H9 (cell line): ENCODE measurements at regions not wholly inside any gene's neighbourhood (a gene's known extent, or its start where the extent isn't known, plus 50 kb on each side); places are given as distances from the start of the nearest gene placed in this dataset.

Source experiments
- DNase-seq: peaks from one replicate; pipeline ENCODE4 v3.0.0-alpha.2; 2017
- H2AFZ ChIP-seq: one replicate; pipeline ENCODE4 v1.6.1; 2013; ENCODE audit warnings: mild to moderate bottlenecking, low read length, control low read depth, moderate library complexity
- H2AK5ac ChIP-seq: 2 replicates; pipeline ENCODE4 v1.6.1; 2013; ENCODE audit warnings: low read length, control low read depth, mixed read lengths; ENCODE audit not compliant: insufficient read length
- H2BK120ac ChIP-seq: one replicate; pipeline ENCODE4 v1.6.1; 2013; ENCODE audit warnings: low read depth, mild to moderate bottlenecking, low read length, control low read depth, inconsistent platforms; ENCODE audit not compliant: poor library complexity, severe bottlenecking
- H2BK12ac ChIP-seq: 2 replicates; pipeline ENCODE4 v1.6.1; 2013; ENCODE audit warnings: low read length, control low read depth, mixed read lengths, low read depth; ENCODE audit not compliant: insufficient read length
- H2BK15ac ChIP-seq: 2 replicates; pipeline ENCODE4 v1.6.1; 2013; ENCODE audit warnings: low read depth, low read length, control low read depth
- H2BK20ac ChIP-seq: one replicate; pipeline ENCODE4 v1.6.1; 2013; ENCODE audit warnings: low read depth, mild to moderate bottlenecking, low read length, control low read depth, inconsistent platforms; ENCODE audit not compliant: poor library complexity, severe bottlenecking
- H2BK5ac ChIP-seq: 2 replicates; pipeline ENCODE4 v1.6.1; 2013; ENCODE audit warnings: low read length, control low read depth, mixed read lengths; ENCODE audit not compliant: insufficient read length
- H3K14ac ChIP-seq: 2 replicates; pipeline ENCODE4 v1.6.1; 2013; ENCODE audit warnings: low read length, control low read depth; ENCODE audit not compliant: insufficient read depth
- H3K18ac ChIP-seq: 2 replicates; pipeline ENCODE4 v1.6.1; 2013; ENCODE audit warnings: low read depth, mild to moderate bottlenecking, mixed read lengths, low read length, control low read depth; ENCODE audit not compliant: insufficient read length
- H3K23ac ChIP-seq: 2 replicates; pipeline ENCODE4 v1.6.1; 2013; ENCODE audit warnings: low read length, control low read depth, mixed read lengths, low read depth; ENCODE audit not compliant: insufficient read length
- H3K23me2 ChIP-seq: 2 replicates; pipeline ENCODE4 v1.6.1; 2013; ENCODE audit warnings: low read depth, mild to moderate bottlenecking, mixed read lengths, low read length, control low read depth; ENCODE audit not compliant: insufficient read length, poor library complexity, severe bottlenecking
- H3K27ac ChIP-seq: 2 replicates; pipeline ENCODE4 v1.5.1; 2013; ENCODE audit warnings: low read length, control low read depth, mixed read lengths, low read depth; ENCODE audit not compliant: insufficient read length
- H3K27me3 ChIP-seq: 2 replicates; pipeline ENCODE4 v1.6.1; 2013; ENCODE audit warnings: low read length, control low read depth, inconsistent platforms; ENCODE audit not compliant: insufficient read depth
- H3K4ac ChIP-seq: 2 replicates; pipeline ENCODE4 v1.6.1; 2013; ENCODE audit warnings: low read depth, mild to moderate bottlenecking, control low read depth, inconsistent platforms, low read length, moderate library complexity
- H3K4me1 ChIP-seq: 2 replicates; pipeline ENCODE4 v1.6.1; 2013; ENCODE audit warnings: low read length, control low read depth, inconsistent platforms; ENCODE audit not compliant: insufficient read depth
- H3K4me2 ChIP-seq: 2 replicates; pipeline ENCODE4 v1.6.1; 2013; ENCODE audit warnings: low read length, control low read depth, mixed read lengths; ENCODE audit not compliant: insufficient read length, insufficient read depth
- H3K56ac ChIP-seq: 2 replicates; pipeline ENCODE4 v1.6.1; 2013; ENCODE audit warnings: low read depth, mild to moderate bottlenecking, mixed read lengths, low read length, control low read depth; ENCODE audit not compliant: insufficient read length
- H3K79me1 ChIP-seq: 2 replicates; pipeline ENCODE4 v1.6.1; 2013; ENCODE audit warnings: low read depth, mild to moderate bottlenecking, moderate library complexity, low read length, control low read depth, inconsistent platforms; ENCODE audit not compliant: insufficient read depth, poor library complexity, severe bottlenecking
- H3K79me2 ChIP-seq: 2 replicates; pipeline ENCODE4 v1.6.1; 2013; ENCODE audit warnings: low read length, control low read depth, inconsistent platforms; ENCODE audit not compliant: insufficient read depth
- H3K9ac ChIP-seq: 2 replicates; pipeline ENCODE4 v1.6.1; 2013; ENCODE audit warnings: low read length, control low read depth, mixed read lengths; ENCODE audit not compliant: insufficient read length; ENCODE audit errors: extremely low read depth
- H3K9me3 ChIP-seq: one replicate; pipeline ENCODE4 v1.6.1; 2013; ENCODE audit warnings: low read depth, low read length, inconsistent platforms; ENCODE audit not compliant: control insufficient read depth
- H3T11ph ChIP-seq: one replicate; pipeline ENCODE4 v1.6.1; 2013; ENCODE audit warnings: mild to moderate bottlenecking, low read length, control low read depth, inconsistent platforms
- H4K20me1 ChIP-seq: one replicate; pipeline ENCODE4 v1.6.1; 2013; ENCODE audit not compliant: control insufficient read depth, insufficient read length, insufficient read depth
- H4K5ac ChIP-seq: 2 replicates; pipeline ENCODE4 v1.6.1; 2013; ENCODE audit warnings: low read depth, mild to moderate bottlenecking, mixed read lengths, low read length, control low read depth; ENCODE audit not compliant: insufficient read length
- H4K8ac ChIP-seq: replicated peaks from 2 replicates; pipeline ENCODE4 v1.6.1; 2013; ENCODE audit warnings: low read length, control low read depth, mixed read lengths, low read depth; ENCODE audit not compliant: insufficient read length
- H4K91ac ChIP-seq: 2 replicates; pipeline ENCODE4 v1.6.1; 2013; ENCODE audit warnings: low read depth, mild to moderate bottlenecking, moderate library complexity, mixed read lengths, low read length, control low read depth; ENCODE audit not compliant: insufficient read length
- H3K27ac Mint-ChIP-seq, 3 experiments: 2 replicates in 2 of 3; 3 replicates in 1 of 3; pipeline ENCODE4 v1.8.0; 2020 to 2021; ENCODE audit warnings: mixed read lengths in 3 of 3, mild to moderate bottlenecking in 1 of 3, moderate library complexity in 1 of 3
- H3K27me3 Mint-ChIP-seq: 2 replicates; pipeline ENCODE4 v1.8.0; 2021; ENCODE audit warnings: low read depth, mild to moderate bottlenecking, moderate library complexity, mixed read lengths
- H3K36me3 Mint-ChIP-seq, 3 experiments: 2 replicates in 2 of 3; 3 replicates in 1 of 3; pipeline ENCODE4 v1.8.0; 2020 to 2021; ENCODE audit warnings: low read depth in 3 of 3, mixed read lengths in 3 of 3; ENCODE audit not compliant: insufficient read depth in 1 of 3
- H3K4me1 Mint-ChIP-seq, 2 experiments: 2 replicates each; pipeline ENCODE4 v1.8.0; 2020; ENCODE audit warnings: mixed read lengths in 2 of 2
- H3K4me3 Mint-ChIP-seq, 2 experiments: 2 replicates in 1 of 2; 3 replicates in 1 of 2; pipeline ENCODE4 v1.8.0; 2020 to 2021; ENCODE audit warnings: mild to moderate bottlenecking in 2 of 2, mixed read lengths in 2 of 2, moderate library complexity in 1 of 2
- H3K9me3 Mint-ChIP-seq, 2 experiments: 2 replicates in 1 of 2; 3 replicates in 1 of 2; pipeline ENCODE4 v1.8.0; 2020; ENCODE audit warnings: mild to moderate bottlenecking in 2 of 2, mixed read lengths in 2 of 2, moderate library complexity in 1 of 2
- WGBS: extraction: QIAGEN DNeasy Blood & Tissue Kit; methylation state at CpG from one replicate; pipeline ENCODE4 v1.1.7; 2013; ENCODE audit warnings: missing lambda C conversion rate, low lambda C conversion rate, mixed read lengths; ENCODE audit not compliant: insufficient read length; ENCODE audit errors: extremely low coverage; 5-methylcytosine and 5-hydroxymethylcytosine counted together
- TF ChIP-seq, protein P1 (sequence below): fragments of 200-600 bp; sonication (generic); conservative IDR thresholded peaks from 3 replicates; pipeline ENCODE4 v1.8.0; 2021; ENCODE audit warnings: antibody characterized with exemption, mild to moderate bottlenecking

DNA sequence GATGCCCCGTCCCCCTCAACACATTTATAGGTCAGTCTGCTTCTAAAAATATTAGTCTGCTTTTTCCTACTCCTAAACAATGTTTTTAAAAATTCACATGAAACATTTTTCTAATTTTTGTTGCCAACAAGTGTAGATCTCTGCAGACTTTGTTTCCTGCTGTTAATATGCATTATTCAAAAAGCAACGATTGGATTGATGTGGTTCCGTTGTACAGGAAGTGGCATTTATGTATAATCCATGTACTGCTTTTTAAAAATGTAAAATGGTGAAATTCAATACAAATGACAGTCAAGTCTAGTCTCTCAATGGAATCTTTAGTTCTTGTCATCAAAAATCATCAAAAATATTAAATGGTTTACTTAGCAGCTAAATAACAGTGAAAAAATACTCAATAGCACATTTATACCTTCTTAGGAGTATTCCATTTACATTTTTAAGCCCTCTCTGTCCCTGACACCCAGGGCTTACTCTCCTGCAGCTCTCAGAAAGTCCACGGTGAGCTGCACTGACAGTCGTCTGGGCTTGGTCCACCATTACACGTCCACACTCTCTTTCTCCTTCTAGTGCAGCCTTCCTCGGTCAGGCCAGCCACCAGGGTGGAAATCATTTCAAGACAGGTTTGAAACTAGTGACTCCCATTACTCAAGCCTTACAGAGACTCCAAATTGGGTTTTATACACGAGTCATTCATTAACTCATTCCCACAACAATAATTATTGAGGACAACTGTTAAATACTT, 211.5 kb downstream of the TMEM200A start:
- Histone ChIP-seq H4K91ac (no peak overlapping the region), H3K9me3 (no peaks in the 10 kb centered on the region), H2BK5ac (no peak overlapping the region), H2BK12ac (no peak overlapping the region), H3K23ac (no peak overlapping the region), H3K9ac (no peak overlapping the region), H2BK120ac (no peak overlapping the region), H2AFZ (no peak overlapping the region), H4K20me1 (no peaks in the 10 kb centered on the region), H3K14ac (no peak overlapping the region), H3T11ph (no peak overlapping the region), H3K56ac (no peak overlapping the region), H4K8ac (no peak overlapping the region), H3K27ac (no peak overlapping the region), H4K5ac (no peak overlapping the region), H3K79me1 (no peaks in the 10 kb centered on the region), H3K23me2 (no peaks in the 10 kb centered on the region), H3K79me2 (no peaks in the 10 kb centered on the region), H2AK5ac (no peak overlapping the region), H3K18ac (no peak overlapping the region), H2BK15ac (no peak overlapping the region), H2BK20ac (no peak overlapping the region), H3K27me3 (no peaks in the 10 kb centered on the region), H3K4me2 (no peak overlapping the region), H3K4me1 (no peaks in the 10 kb centered on the region), H3K4ac (no peak overlapping the region)
- H3K4me3 Mint-ChIP-seq: no peak overlapping the region
- DNase-seq: no peak
- no peak overlapping the region for H3K27ac Mint-ChIP-seq
- H3K9me3 Mint-ChIP-seq: no peaks in the 10 kb centered on the region
- no peaks in the 10 kb centered on the region for H3K36me3 Mint-ChIP-seq
- H3K4me1 Mint-ChIP-seq: no peaks in the 10 kb centered on the region
- TF ChIP-seq, protein P1, sequence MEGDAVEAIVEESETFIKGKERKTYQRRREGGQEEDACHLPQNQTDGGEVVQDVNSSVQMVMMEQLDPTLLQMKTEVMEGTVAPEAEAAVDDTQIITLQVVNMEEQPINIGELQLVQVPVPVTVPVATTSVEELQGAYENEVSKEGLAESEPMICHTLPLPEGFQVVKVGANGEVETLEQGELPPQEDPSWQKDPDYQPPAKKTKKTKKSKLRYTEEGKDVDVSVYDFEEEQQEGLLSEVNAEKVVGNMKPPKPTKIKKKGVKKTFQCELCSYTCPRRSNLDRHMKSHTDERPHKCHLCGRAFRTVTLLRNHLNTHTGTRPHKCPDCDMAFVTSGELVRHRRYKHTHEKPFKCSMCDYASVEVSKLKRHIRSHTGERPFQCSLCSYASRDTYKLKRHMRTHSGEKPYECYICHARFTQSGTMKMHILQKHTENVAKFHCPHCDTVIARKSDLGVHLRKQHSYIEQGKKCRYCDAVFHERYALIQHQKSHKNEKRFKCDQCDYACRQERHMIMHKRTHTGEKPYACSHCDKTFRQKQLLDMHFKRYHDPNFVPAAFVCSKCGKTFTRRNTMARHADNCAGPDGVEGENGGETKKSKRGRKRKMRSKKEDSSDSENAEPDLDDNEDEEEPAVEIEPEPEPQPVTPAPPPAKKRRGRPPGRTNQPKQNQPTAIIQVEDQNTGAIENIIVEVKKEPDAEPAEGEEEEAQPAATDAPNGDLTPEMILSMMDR: no peak
- no CpG with 5 or more reads among the region's 8 CpGs for WGBS
- H3K27me3 Mint-ChIP-seq: no peaks in the 10 kb centered on the region
